SIG-M5 treated with dmso at 0.1 percent for 504 hours (cell line): ENCODE measurements at regions not wholly inside any gene's neighbourhood (a gene's known extent, or its start where the extent isn't known, plus 50 kb on each side); places are given as distances from the start of the nearest gene placed in this dataset.
"Not testable (repeated sequence)": the region's sequence is repeated elsewhere in the genome, so short reads cannot be mapped to it uniquely, and the experiment has no call there.

Source experiments
- DNase-seq: peaks from one replicate; lab custom pipeline; 2025; ENCODE audit not compliant: unreplicated experiment; lab: John Stamatoyannopoulos, UW

DNA sequence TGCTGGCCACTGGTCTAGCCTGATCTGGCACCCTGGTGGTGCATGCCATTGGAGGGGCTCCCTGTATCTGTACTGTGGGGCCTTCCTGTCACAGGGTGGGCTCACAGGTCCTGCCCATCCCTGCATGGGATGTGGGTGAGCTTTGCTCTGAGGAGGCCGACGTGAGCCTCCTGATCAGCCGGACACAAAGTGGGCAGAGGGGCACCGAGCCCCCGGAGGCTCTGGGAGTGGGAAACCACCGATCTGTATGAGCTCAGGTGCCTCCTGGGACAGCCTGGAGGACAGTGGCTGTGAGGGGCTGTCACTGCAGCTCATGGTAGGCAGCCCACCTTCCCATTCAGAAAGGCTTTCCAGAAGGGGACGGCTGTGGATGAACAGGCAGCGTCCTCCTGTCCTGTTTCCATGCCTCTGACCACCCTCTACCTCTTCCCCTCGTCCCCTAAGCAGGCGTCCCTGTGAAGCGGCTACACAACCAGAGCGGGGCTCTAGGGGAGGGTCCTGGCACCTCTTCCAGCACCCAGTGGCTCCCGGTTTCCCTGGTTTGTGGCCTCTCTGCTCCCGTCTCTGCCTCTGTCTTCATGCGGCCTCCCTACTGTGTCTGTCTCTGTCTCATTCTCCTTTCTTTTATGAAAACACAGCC is 112.5 kb upstream of the OTOS start:
- no peak for DNase-seq

- no peak for DNase-seq
These were observed 113.2 kb upstream of the OTOS start for GRCh38 chr2:240253583-240254145.

DNA sequence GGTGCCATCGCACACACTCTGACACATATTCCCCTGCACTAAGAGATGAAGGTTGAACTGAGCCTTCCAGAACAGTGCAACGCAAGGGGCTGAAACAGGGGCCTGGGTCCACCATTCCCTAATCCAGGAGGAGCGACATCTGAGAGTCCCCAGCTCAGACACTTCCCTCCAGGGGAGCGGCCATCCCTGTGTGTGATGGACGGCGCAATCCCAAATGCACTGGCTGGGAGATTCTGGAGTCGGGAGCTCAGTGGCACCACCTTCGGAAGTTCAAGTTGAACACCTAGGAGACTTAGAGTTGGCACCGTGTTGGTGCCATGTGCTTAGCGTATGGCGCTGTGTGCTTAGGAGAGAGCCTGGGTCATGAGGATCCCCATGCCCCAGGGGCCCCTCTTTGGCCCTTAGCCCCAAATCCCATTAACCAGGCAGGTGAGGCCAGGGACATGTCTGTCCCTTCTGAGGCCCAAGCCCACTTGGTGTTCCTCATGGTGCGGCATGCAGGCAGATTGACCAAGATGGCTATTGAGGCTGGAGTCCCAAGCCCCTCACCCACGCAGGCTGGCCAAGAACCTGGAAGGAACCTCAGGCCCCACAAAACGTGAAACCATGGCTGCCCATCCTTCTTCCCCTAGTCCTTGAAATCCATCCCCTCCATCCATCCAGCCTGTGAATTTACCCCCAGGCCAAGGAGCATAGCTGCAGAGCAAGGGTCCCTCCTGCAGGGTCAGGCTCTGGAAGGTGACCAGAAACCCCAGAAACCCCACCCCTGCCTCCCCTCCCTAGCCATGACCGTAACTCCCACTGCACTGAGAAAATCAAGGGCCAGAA is 114.1 kb upstream of the OTOS start:
- DNase-seq, result no peak

DNA sequence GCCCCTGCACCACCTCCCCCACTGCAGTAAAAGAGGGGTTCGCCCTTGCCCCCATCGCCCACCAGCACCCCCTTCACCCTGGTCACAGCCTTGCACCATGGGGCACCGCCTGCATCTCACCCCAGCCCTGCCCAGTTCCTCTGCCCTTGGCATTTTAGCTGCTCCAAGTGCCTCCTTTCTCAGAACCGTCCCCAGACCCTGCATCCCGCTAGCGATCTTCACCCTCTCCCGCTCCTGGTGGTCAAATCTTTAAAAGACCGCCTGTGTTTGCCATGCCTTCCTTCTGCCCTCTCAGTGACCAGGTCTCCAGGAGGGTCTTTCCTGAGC is 114.7 kb upstream of the OTOS start:
- no peak for DNase-seq

DNA sequence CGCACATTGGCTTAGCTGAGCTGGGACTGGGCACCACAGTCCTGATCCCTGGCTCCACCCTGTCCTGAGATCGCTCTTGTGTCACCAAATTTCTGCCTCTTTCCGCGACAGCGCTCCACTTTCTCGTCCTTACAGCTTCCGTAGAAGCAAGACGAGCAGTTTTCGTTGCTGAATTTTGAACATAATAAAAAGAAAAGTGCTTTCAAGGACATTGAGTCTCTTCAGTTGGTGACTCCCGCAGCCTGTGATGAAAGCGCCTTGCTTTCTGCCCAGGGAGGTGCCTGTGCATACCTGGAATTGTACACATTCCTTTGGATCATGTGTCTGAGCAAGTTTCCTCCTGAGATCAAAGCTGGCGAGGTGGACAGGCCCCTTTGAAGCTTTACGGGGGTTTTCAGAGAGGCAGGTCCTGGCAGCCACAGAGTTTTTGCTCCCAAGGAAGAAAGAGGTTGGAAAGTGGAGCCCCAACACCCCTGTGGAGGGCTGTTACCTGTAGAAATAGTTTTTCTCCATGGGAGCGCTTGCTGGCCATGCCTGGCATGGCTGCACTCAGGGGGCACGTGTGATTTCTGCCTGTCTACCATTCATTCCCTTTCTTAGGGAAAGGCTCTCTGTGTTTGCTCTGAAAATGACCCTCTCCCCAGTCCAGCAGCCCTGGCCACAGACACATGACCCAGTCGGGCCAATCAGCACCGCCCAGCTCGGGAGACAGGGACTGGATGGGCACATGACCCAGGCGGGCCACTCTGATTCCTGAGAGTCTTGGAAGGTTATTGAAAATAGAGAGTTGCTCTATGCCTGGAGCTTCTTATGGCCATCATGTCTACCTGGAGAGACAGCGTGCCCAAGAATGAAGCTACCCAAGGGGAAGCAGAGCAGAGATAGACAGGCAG is 115.6 kb upstream of the OTOS start:
- no peak for DNase-seq

- no peak for DNase-seq
These were observed 116.5 kb upstream of the OTOS start for GRCh38 chr2:240256704-240257637.

DNA sequence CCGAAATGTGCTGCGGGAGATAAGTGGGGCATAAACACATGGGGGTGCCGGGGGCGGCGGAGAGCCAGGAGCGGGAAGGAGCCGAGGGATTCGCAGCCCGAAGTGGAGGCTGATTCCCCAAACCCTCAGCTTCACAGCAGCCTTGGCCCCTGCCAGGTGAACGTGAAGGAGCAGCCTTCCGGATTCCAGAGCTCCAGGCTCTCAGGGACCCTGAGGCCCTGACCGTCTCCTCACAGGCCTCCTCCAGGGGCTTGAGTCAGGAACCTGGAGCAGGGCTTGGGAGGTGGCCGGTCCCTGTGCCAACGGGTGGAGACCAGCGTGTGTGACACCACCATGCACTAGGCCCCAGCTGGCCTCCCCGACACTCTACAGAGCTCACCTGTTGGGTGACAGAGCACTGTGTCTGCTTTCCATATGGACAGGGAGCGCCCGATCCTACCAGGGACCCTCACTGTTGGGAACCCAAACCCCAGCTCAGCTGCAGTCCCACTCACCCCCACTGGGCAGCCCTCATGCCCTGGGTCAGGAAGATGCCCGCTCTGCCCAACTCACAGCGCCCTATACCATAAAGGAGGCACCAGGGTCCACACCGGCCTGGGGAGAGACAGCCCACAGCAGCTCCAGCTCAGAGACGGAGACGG is 117.6 kb upstream of the OTOS start:
- DNase-seq, result no peak

GRCh38 chr2:240258685-240259084 is 118.2 kb upstream of the OTOS start:
- DNase-seq, result no peak

GRCh38 chr2:240259201-240259923 is 118.9 kb upstream of the OTOS start:
- DNase-seq, result no peak

- no peak for DNase-seq
These were observed 119.6 kb upstream of the OTOS start for GRCh38 chr2:240259924-240260529.

- DNase-seq, result no peak
These were observed 120.2 kb upstream of the OTOS start for GRCh38 chr2:240260664-240261063.

- not testable (repeated sequence) for DNase-seq
These were observed 122.1 kb upstream of the OTOS start for GRCh38 chr2:240262578-240262977.

DNA sequence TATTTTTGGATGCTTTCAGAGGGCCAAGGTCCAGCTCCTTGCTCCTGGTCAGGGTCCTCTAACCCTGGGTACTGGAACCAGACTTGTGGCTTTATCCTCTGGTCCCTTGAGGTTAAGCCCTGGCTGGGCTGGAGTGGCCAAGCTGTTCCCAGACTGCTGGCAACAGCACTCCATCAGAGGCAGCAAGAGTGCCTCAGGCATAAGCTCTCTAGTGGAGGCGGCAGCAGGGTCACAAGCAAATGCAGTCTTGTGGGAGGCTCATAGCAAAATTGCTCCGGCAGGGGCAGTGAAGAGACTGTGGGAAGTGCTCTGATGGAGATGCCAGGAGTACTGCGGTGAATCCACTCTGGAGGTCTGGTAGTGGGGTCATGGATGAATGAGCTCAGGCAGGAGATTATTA is 128.9 kb upstream of the OTOS start:
- DNase-seq, result no peak

DNA sequence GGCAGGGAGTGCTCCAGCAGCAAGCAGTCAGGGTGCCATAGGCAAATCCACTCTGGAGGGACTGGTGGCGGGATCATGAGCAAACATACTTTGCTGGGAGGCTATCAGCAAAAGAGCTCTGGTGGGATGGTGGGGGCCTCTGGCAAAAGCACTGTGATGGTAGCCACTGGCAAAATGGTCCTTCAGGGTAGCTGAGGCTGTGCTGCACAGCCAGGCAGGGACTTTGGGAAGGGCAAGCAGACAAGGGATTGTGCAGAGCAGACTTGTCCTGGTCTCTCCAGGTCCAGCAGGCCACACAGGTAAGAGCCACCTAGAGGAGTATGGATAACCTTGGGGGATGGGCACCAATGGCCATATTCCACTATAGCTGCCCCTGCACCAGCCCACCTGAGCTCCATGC is 129.4 kb upstream of the OTOS start:
- DNase-seq, result no peak

- DNase-seq, result no peak
These were observed 131.4 kb upstream of the OTOS start for GRCh38 chr2:240271716-240272341.

- DNase-seq, result no peak
These were observed 134.9 kb upstream of the OTOS start for GRCh38 chr2:240275386-240275785.

DNA sequence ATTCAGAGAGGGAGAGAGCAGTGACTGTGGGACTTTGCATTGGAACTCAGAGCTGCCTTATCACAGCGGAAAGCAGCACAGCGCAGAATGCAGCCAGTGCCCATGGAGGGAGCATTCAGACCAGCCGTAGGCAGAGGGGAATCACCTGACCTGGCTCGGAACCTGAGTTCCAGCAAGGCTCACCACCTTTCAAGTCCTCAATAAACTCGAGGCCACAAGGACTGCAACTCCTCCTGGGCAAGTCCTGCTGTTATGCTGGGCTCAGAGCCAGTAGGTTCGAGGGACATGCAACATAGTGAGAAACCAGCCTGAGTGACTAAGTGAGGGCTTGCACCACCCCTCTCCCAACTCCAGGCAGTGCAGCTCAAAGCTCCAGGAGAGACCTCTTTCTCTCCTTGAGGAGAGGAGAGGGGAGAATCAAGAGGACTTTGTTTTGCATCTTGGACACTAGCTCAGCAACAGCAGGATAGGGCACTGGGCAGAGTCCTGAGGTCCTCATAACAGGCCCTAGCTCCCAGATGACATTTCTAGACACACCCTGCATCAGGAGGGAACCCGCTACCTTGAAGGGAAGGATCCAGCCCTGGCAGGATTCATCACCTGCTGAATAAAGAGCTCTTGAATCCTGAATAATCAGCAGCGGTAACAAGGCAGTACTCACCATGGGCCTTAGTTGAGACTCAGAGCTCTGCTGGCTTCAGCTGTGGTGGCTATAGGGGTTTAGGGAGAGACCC is 136.8 kb upstream of the OTOS start:
- no peak for DNase-seq
